ENCODE measurements at regions not wholly inside any gene's neighbourhood (a gene's known extent, or its start where the extent isn't known, plus 50 kb on each side); places are given as distances from the start of the nearest gene placed in this dataset.
"Not testable (repeated sequence)": the region's sequence is repeated elsewhere in the genome, so short reads cannot be mapped to it uniquely, and the experiment has no call there.

DNA sequence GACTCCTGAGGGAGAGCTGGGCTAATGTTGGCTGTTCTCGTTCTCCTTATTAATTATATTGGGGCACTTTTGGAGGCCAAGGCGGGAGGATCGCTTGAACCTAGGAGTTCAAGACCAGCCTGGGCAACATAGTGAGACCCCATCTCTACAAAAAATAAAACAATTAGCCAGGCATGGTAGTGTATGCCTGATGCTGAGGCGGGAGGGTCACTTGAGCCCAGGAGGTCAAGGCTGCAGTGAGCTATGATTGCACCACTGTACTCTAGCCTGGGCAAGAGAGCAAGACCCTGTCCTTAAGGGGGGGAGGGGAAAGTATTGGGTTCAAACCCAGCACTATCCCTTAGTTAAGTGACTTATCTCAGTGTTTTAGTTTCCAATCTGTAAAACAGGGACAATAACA lies 70.0 kb upstream of the NBPF3 start:
- no peak for ATAC-seq (ENCODE audit: low read depth in 2 of 2)
- H3K4me3 Mint-ChIP-seq = no peak overlapping the region

DNA sequence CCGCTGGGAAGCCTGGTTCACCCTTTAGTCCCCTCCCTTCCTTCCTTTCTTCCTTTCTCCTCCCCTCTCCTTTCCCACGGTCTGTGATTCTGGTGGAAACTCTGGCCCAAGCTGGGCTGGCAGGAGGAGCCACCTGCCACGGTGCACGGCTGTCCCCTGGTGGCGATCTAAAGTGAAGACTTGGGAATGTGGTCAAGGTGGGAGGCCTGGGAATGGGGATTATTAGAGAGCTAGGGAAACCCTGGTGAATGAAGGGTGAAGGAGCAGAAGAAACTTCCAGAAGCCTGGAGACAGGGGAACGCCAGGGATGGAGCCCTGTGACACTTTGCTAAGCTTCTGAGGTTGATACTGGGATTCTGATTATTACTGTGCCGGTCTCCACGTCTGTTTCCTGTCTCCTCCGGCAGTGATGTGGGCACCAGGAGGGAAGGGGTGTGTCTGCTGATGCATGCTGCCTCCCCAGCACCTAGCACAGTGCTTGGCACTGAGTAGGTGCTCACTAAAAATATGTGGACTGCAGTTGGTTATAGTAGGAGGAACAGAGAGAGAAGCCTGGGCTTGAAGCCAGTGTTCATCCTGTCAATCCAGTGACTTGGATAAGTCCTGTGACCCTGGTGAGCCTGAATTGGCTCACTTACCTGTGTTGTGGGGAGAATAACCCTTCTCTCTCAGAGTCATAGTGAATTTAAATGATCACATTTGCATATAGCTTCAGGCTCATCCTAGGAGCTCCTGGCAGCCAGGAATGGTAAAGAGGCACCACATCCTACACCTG lies 71.2 kb upstream of the NBPF3 start:
- ATAC-seq (ENCODE audit: low read depth in 2 of 2) = peak; percentile 70 to 71

More for the DNA sequence above, 70.0 kb upstream of the NBPF3 start:
- peaks cover 0 to 1% (median 0%) of the 10 kb centered on the region in 7 donors for H3K9me3 Mint-ChIP-seq
- peaks cover 4 to 10% (median 7%) of the 10 kb centered on the region in 4 donors for H3K4me1 Mint-ChIP-seq
- Histone ChIP-seq H3K27ac (ENCODE audit: insufficient read depth, low read length, poor library complexity, severe bottlenecking) (no peak overlapping the region), H3K4me3 (ENCODE audit: low read depth, low read length) (no peak overlapping the region), H3K9me3 (ENCODE audit: control insufficient read depth in 2 of 2, low read length in 2 of 2) (no peaks in the 10 kb centered on the region), H3K4me1 (ENCODE audit: control insufficient read depth, insufficient read depth, low read length, poor library complexity, severe bottlenecking) (no peaks in the 10 kb centered on the region), H3K36me3 (ENCODE audit: control insufficient read depth, insufficient read depth, low read length) (no peaks in the 10 kb centered on the region), H3K27me3 (ENCODE audit: control insufficient read depth, insufficient read depth, low read length) (no peaks in the 10 kb centered on the region)
- H3K27me3 Mint-ChIP-seq = peaks cover 4% of the 10 kb centered on the region
- H3K27ac Mint-ChIP-seq = peak overlapping the region in 1 of 3 donors; percentile 63
- DNase-seq = no peak
- no peaks in the 10 kb centered on the region for H3K36me3 Mint-ChIP-seq

DNA sequence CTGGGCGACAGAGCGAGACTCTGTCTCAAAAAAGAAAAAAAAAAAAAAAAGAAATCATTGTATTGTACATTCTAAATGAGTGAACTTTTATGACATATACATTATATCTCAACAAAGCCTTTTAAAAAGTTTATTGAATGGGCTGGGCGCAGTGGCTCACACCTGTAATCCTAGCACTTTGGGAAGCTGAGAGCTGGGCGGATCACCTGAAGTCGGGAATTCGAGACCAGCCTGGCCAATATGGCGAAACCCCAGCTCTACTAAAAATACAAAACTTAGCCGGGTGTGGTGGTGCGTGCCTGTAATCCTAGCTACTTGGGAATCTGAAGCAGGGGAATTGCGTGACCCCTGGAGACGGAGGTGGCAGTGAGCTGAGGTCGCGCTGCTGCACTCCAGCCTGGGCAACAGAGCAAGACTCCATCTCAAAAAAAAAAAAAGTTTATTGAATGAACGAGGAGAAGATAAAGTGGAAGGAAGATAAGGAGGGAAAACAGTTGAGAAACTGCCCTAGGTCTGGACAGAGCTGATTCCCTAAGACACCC lies 71.9 kb upstream of the NBPF3 start:
- not testable (repeated sequence) for H3K36me3 ChIP-seq (ENCODE audit: control insufficient read depth, insufficient read depth, low read length); H3K4me3 ChIP-seq (ENCODE audit: low read depth, low read length); H3K27ac ChIP-seq (ENCODE audit: insufficient read depth, low read length, poor library complexity, severe bottlenecking); H3K4me1 ChIP-seq (ENCODE audit: control insufficient read depth, insufficient read depth, low read length, poor library complexity, severe bottlenecking); H3K36me3 Mint-ChIP-seq; H3K27me3 Mint-ChIP-seq; H3K4me3 Mint-ChIP-seq; H3K9me3 Mint-ChIP-seq; ATAC-seq (ENCODE audit: low read depth in 2 of 2); H3K9me3 ChIP-seq (ENCODE audit: control insufficient read depth in 2 of 2, low read length in 2 of 2); H3K27me3 ChIP-seq (ENCODE audit: control insufficient read depth, insufficient read depth, low read length); DNase-seq
- Mint-ChIP-seq H3K4me1 (peaks cover 4 to 10% (median 8%) of the 10 kb centered on the region in 4 donors), H3K27ac (peak overlapping the region in 1 of 3 donors; percentile 12)

More for the DNA sequence above, 71.2 kb upstream of the NBPF3 start:
- H3K9me3 ChIP-seq (ENCODE audit: control insufficient read depth in 2 of 2, low read length in 2 of 2) = no peaks in the 10 kb centered on the region
- no peak overlapping the region for H3K27ac ChIP-seq (ENCODE audit: insufficient read depth, low read length, poor library complexity, severe bottlenecking)
- peaks cover 4 to 10% (median 8%) of the 10 kb centered on the region in 4 donors for H3K4me1 Mint-ChIP-seq
- no peaks in the 10 kb centered on the region for H3K27me3 ChIP-seq (ENCODE audit: control insufficient read depth, insufficient read depth, low read length)
- H3K36me3 Mint-ChIP-seq = no peaks in the 10 kb centered on the region
- peaks cover 4% of the 10 kb centered on the region for H3K27me3 Mint-ChIP-seq
- peak; percentile 53 to 56 (median 54) for DNase-seq
- no peaks in the 10 kb centered on the region for H3K36me3 ChIP-seq (ENCODE audit: control insufficient read depth, insufficient read depth, low read length)
- no peaks in the 10 kb centered on the region for H3K4me1 ChIP-seq (ENCODE audit: control insufficient read depth, insufficient read depth, low read length, poor library complexity, severe bottlenecking)
- peak overlapping the region in 1 of 3 donors; percentile 12 for H3K27ac Mint-ChIP-seq
- peaks cover 0 to 1% (median 0%) of the 10 kb centered on the region in 7 donors for H3K9me3 Mint-ChIP-seq
- H3K4me3 ChIP-seq (ENCODE audit: low read depth, low read length) = no peak overlapping the region
- no peak overlapping the region for H3K4me3 Mint-ChIP-seq

DNA sequence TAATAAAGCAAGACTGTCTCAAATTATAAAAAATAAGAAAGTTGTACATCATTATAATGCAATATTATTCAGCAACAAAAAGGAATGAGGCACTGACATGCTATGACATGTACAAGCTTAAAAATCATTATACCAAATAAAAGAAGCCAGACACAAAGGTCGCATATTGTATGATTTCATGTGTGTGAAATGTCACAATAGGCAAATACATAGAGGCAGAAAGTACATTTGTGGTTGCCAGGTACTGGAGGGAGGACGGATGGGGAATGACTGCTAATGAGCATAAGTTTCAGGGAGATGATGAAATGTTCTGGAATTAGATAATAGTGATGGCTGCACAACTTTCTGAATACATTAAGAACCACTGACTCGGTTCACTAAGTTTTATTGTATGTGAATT lies 73.6 kb upstream of the NBPF3 start:
- Histone ChIP-seq H3K27ac (ENCODE audit: insufficient read depth, low read length, poor library complexity, severe bottlenecking) (no peak overlapping the region), H3K9me3 (ENCODE audit: control insufficient read depth in 2 of 2, low read length in 2 of 2) (no peaks in the 10 kb centered on the region), H3K4me1 (ENCODE audit: control insufficient read depth, insufficient read depth, low read length, poor library complexity, severe bottlenecking) (no peaks in the 10 kb centered on the region), H3K27me3 (ENCODE audit: control insufficient read depth, insufficient read depth, low read length) (no peaks in the 10 kb centered on the region), H3K36me3 (ENCODE audit: control insufficient read depth, insufficient read depth, low read length) (no peaks in the 10 kb centered on the region), H3K4me3 (ENCODE audit: low read depth, low read length) (no peak overlapping the region)
- no peaks in the 10 kb centered on the region for H3K36me3 Mint-ChIP-seq
- ATAC-seq (ENCODE audit: low read depth in 2 of 2) (no peak), DNase-seq (no peak)
- no peak overlapping the region for H3K27ac Mint-ChIP-seq
- H3K4me3 Mint-ChIP-seq = no peak overlapping the region
- H3K4me1 Mint-ChIP-seq = peaks cover 4 to 10% (median 8%) of the 10 kb centered on the region in 4 donors
- H3K9me3 Mint-ChIP-seq = peaks cover 0 to 1% (median 0%) of the 10 kb centered on the region in 7 donors
- H3K27me3 Mint-ChIP-seq = peaks cover 4% of the 10 kb centered on the region

DNA sequence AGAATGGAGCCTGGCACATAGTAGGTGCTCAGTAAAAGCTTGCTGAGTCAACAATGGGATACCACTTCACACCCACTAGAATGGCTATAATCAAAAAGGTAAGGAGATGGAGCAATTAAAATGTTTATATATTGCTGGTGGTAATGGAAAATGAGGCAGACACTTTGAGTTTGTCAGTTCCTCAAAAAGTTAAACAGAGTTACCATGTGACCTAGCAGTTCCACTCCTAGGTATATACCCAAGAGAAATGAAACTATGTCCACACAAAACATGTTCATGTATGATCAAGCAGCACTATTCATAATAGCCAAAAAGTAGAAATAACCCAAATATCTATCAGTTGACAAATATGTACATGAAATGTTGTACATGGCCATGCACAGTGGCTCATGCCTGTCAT lies 74.8 kb upstream of the ECE1 start:
- ATAC-seq (ENCODE audit: low read depth in 2 of 2) = no peak
- peak overlapping the region; percentile 14 to 64 (median 16) for H3K27ac Mint-ChIP-seq
- H3K36me3 Mint-ChIP-seq = no peaks in the 10 kb centered on the region
- peaks cover 4% of the 10 kb centered on the region for H3K27me3 Mint-ChIP-seq
- no peaks in the 10 kb centered on the region for H3K27me3 ChIP-seq (ENCODE audit: control insufficient read depth, insufficient read depth, low read length)
- no peak overlapping the region for H3K4me3 ChIP-seq (ENCODE audit: low read depth, low read length)
- H3K27ac ChIP-seq (ENCODE audit: insufficient read depth, low read length, poor library complexity, severe bottlenecking) = no peak overlapping the region
- H3K9me3 ChIP-seq (ENCODE audit: control insufficient read depth in 2 of 2, low read length in 2 of 2) = no peaks in the 10 kb centered on the region
- H3K4me3 Mint-ChIP-seq = no peak overlapping the region
- H3K9me3 Mint-ChIP-seq = peaks cover 0 to 1% (median 0%) of the 10 kb centered on the region in 7 donors
- H3K4me1 ChIP-seq (ENCODE audit: control insufficient read depth, insufficient read depth, low read length, poor library complexity, severe bottlenecking) = no peaks in the 10 kb centered on the region
- H3K4me1 Mint-ChIP-seq = peaks cover 4 to 10% (median 8%) of the 10 kb centered on the region in 4 donors
- no peak for DNase-seq
- no peaks in the 10 kb centered on the region for H3K36me3 ChIP-seq (ENCODE audit: control insufficient read depth, insufficient read depth, low read length)

DNA sequence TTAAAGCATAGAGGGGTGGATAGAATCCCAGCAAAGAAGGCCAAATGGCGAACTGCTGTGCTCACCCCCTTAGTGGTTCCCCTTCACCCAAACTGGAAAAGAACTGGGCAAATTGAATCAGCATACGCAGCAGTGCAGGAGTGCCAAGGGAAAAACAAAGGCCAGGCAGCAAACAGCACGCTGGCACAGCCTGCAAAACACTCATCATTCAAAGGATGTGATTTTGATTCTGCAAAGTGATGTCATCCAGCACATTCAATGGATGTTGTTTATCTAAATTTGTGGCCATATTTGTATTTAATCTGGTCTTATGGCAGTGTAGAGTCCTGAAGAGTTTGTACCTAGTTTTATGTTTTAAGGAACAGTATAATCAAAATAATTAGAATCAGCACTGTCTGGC lies 71.8 kb upstream of the ECE1 start:
- Histone ChIP-seq H3K9me3 (ENCODE audit: control insufficient read depth in 2 of 2, low read length in 2 of 2) (no peaks in the 10 kb centered on the region), H3K4me3 (ENCODE audit: low read depth, low read length) (no peak overlapping the region), H3K4me1 (ENCODE audit: control insufficient read depth, insufficient read depth, low read length, poor library complexity, severe bottlenecking) (no peaks in the 10 kb centered on the region), H3K27ac (ENCODE audit: insufficient read depth, low read length, poor library complexity, severe bottlenecking) (no peak overlapping the region), H3K36me3 (ENCODE audit: control insufficient read depth, insufficient read depth, low read length) (no peaks in the 10 kb centered on the region), H3K27me3 (ENCODE audit: control insufficient read depth, insufficient read depth, low read length) (no peaks in the 10 kb centered on the region)
- H3K4me3 Mint-ChIP-seq = no peak overlapping the region
- no peaks in the 10 kb centered on the region for H3K36me3 Mint-ChIP-seq
- DNase-seq = no peak
- H3K4me1 Mint-ChIP-seq = peaks cover 0 to 4% (median 4%) of the 10 kb centered on the region in 4 donors
- peaks cover 0 to 1% (median 0%) of the 10 kb centered on the region in 7 donors for H3K9me3 Mint-ChIP-seq
- ATAC-seq (ENCODE audit: low read depth in 2 of 2) = no peak
- H3K27me3 Mint-ChIP-seq = peaks cover 4% of the 10 kb centered on the region
- peak overlapping the region in 1 of 3 donors; percentile 34 for H3K27ac Mint-ChIP-seq

DNA sequence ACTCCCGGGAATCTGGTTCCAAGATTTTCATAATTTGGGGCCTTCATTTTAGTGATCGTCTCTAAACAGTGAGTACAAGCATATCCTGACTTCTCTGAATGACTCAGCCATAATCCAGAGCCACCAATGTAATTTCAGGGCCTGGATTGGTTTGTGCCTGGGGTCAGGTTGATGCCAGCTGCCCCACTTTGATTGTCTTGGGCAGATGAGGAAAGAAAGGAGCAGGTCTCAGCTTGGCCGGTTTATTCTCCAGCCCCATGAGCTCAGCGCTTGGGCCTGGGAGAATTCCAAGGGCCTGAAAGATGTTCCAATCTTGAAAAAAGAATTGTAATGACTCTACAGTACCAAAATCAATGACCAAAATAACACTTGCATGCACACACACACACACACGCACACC lies 71.2 kb upstream of the ECE1 start:
- no peaks in the 10 kb centered on the region for H3K9me3 ChIP-seq (ENCODE audit: control insufficient read depth in 2 of 2, low read length in 2 of 2)
- DNase-seq (no peak), ATAC-seq (ENCODE audit: low read depth in 2 of 2) (no peak)
- H3K27ac ChIP-seq (ENCODE audit: insufficient read depth, low read length, poor library complexity, severe bottlenecking) = no peak overlapping the region
- no peaks in the 10 kb centered on the region for H3K4me1 ChIP-seq (ENCODE audit: control insufficient read depth, insufficient read depth, low read length, poor library complexity, severe bottlenecking)
- no peaks in the 10 kb centered on the region for H3K36me3 ChIP-seq (ENCODE audit: control insufficient read depth, insufficient read depth, low read length)
- Mint-ChIP-seq H3K36me3 (no peaks in the 10 kb centered on the region), H3K27me3 (peaks cover 4% of the 10 kb centered on the region), H3K27ac (no peak overlapping the region), H3K4me1 (peaks cover 0 to 4% (median 4%) of the 10 kb centered on the region in 4 donors), H3K4me3 (no peak overlapping the region), H3K9me3 (peaks cover 0 to 1% (median 0%) of the 10 kb centered on the region in 7 donors)
- no peaks in the 10 kb centered on the region for H3K27me3 ChIP-seq (ENCODE audit: control insufficient read depth, insufficient read depth, low read length)
- H3K4me3 ChIP-seq (ENCODE audit: low read depth, low read length) = no peak overlapping the region

Measured in CD4-positive, CD25-positive, alpha-beta regulatory T cell (primary cell).